ENCODE measurements at regions not wholly inside any gene's neighbourhood (a gene's known extent, or its start where the extent isn't known, plus 50 kb on each side); places are given as distances from the start of the nearest gene placed in this dataset.

- DNase-seq = no peak
These were observed 74.3 kb downstream of the RTL6 start for GRCh38 chr22:44423556-44424358.

- no peak for DNase-seq
These were observed 75.2 kb downstream of the RTL6 start for GRCh38 chr22:44422746-44423380.

GRCh38 chr22:44419429-44419828, 78.6 kb downstream of the RTL6 start:
- DNase-seq = no peak

GRCh38 chr22:44413211-44413610, 84.8 kb downstream of the RTL6 start:
- DNase-seq = no peak

GRCh38 chr22:44412136-44412731, 85.8 kb downstream of the RTL6 start:
- no peak for DNase-seq

GRCh38 chr22:44411226-44412135, 86.6 kb downstream of the RTL6 start:
- no peak for DNase-seq

- DNase-seq = no peak
These were observed 87.5 kb downstream of the RTL6 start for GRCh38 chr22:44410451-44410991.

- no peak for DNase-seq
These were observed 88.1 kb downstream of the RTL6 start for GRCh38 chr22:44409974-44410316.

GRCh38 chr22:44409211-44409973, 88.6 kb downstream of the RTL6 start:
- no peak for DNase-seq

- DNase-seq = no peak
These were observed 89.2 kb downstream of the RTL6 start for GRCh38 chr22:44408829-44409192.

- no peak for DNase-seq
These were observed 89.8 kb downstream of the RTL6 start for GRCh38 chr22:44407987-44408828.

- no peak for DNase-seq
These were observed 90.7 kb downstream of the RTL6 start for GRCh38 chr22:44407171-44407986.

- no peak for DNase-seq
These were observed 91.5 kb downstream of the RTL6 start for GRCh38 chr22:44406341-44407170.

GRCh38 chr22:44405661-44406060, 92.4 kb downstream of the RTL6 start:
- no peak for DNase-seq

GRCh38 chr22:44404341-44405020, 91.7 kb upstream of the SHISAL1 start:
- no peak for DNase-seq

GRCh38 chr22:44403602-44404329, 91.0 kb upstream of the SHISAL1 start:
- no peak for DNase-seq

GRCh38 chr22:44403166-44403565, 90.4 kb upstream of the SHISAL1 start:
- no peak for DNase-seq

Data from NCI-H526 treated with DMSO at 0.1 percent for 48 hours (cell line).